Common myeloid progenitor, CD34-positive (primary cell): ENCODE measurements at regions not wholly inside any gene's neighbourhood (a gene's known extent, or its start where the extent isn't known, plus 50 kb on each side); places are given as distances from the start of the nearest gene placed in this dataset.
"Not testable (repeated sequence)": the region's sequence is repeated elsewhere in the genome, so short reads cannot be mapped to it uniquely, and the experiment has no call there.

Experiments
- CTCF ChIA-PET: fragments of 350-600 bp; sonication (Branson Sonifier 250); formaldehyde crosslinking; loops from one replicate; lab custom pipeline; 2021; ENCODE audit warnings: antibody characterized with exemption; lab: Charles Lee
- POLR2A ChIA-PET: fragments of 350-600 bp; sonication (Branson Sonifier 250); formaldehyde crosslinking; loops from one replicate; lab custom pipeline; 2021; ENCODE audit warnings: antibody characterized with exemption; lab: Charles Lee
- DNase-seq, 3 donors: peaks; one replicate each; pipeline versions ENCODE4 v3.0.0 to v3.0.0-alpha.2; 2013
- H3K27ac ChIP-seq, 2 experiments: 1 replicate in 1 of 2; 2 replicates in 1 of 2; pipeline ENCODE4 v1.7.0; 2013; ENCODE audit warnings: inconsistent platforms in 2 of 2, low read length in 2 of 2, mild to moderate bottlenecking in 2 of 2, low read depth in 1 of 2, moderate library complexity in 1 of 2; ENCODE audit not compliant: severe bottlenecking in 2 of 2, insufficient read depth in 1 of 2, poor library complexity in 1 of 2
- H3K27me3 ChIP-seq, 5 experiments: replicated peaks in 2 of 5; 1 replicate in 3 of 5; 2 replicates in 2 of 5; pipeline versions ENCODE4 v1.6.1 to v1.7.0; 2013; ENCODE audit warnings: low read length in 4 of 5, mild to moderate bottlenecking in 2 of 5, moderate library complexity in 2 of 5, inconsistent platforms in 1 of 5; ENCODE audit not compliant: insufficient read depth in 5 of 5, control insufficient read depth in 4 of 5
- H3K36me3 ChIP-seq, 4 experiments: 1 replicate in 2 of 4; 2 replicates in 2 of 4; pipeline versions ENCODE4 v1.6.1 to v1.7.0; 2013; ENCODE audit warnings: low read length in 3 of 4, control low read depth in 1 of 4, mild to moderate bottlenecking in 1 of 4; ENCODE audit not compliant: control insufficient read depth in 4 of 4, insufficient read depth in 4 of 4
- H3K4me1 ChIP-seq, 4 experiments: 1 replicate in 3 of 4; 2 replicates in 1 of 4; pipeline versions ENCODE4 v1.6.1 to v1.7.1; 2013; ENCODE audit warnings: low read length in 3 of 4, mild to moderate bottlenecking in 3 of 4, control low read depth in 1 of 4, inconsistent platforms in 1 of 4, moderate library complexity in 1 of 4; ENCODE audit not compliant: control insufficient read depth in 4 of 4, insufficient read depth in 4 of 4; ENCODE audit errors: control extremely low read depth in 1 of 4
- H3K4me3 ChIP-seq, 7 experiments: 1 replicate in 4 of 7; 2 replicates in 3 of 7; pipeline versions ENCODE4 v1.5.1 to v1.7.0; 2013; ENCODE audit warnings: mild to moderate bottlenecking in 7 of 7, low read length in 6 of 7, moderate library complexity in 6 of 7, inconsistent platforms in 2 of 7, low read depth in 2 of 7, control low read depth in 1 of 7; ENCODE audit not compliant: insufficient read depth in 4 of 7, control insufficient read depth in 1 of 7; ENCODE audit errors: extremely low read depth in 1 of 7
- H3K9me3 ChIP-seq, 5 experiments: 1 replicate in 4 of 5; 2 replicates in 1 of 5; pipeline versions ENCODE4 v1.6.1 to v1.7.1; 2013; ENCODE audit warnings: low read length in 4 of 5, mild to moderate bottlenecking in 2 of 5, inconsistent platforms in 1 of 5, low read depth in 1 of 5, moderate library complexity in 1 of 5; ENCODE audit not compliant: control insufficient read depth in 4 of 5, insufficient read depth in 2 of 5; ENCODE audit errors: control extremely low read depth in 1 of 5
- WGBS: methylation state at CpG from one replicate; pipeline ENCODE4 v1.1.5; 2013; ENCODE audit not compliant: insufficient coverage; 5-methylcytosine and 5-hydroxymethylcytosine counted together

- ChIA-PET CTCF (no interaction called here), POLR2A (no interaction called here)
- Histone ChIP-seq H3K4me3 (no peak overlapping the region), H3K36me3 (no peaks in the 10 kb centered on the region), H3K4me1 (no peaks in the 10 kb centered on the region), H3K27ac (no peak overlapping the region), H3K9me3 (no peaks in the 10 kb centered on the region), H3K27me3 (no peaks in the 10 kb centered on the region)
- DNase-seq: no peak
- WGBS: no CpG with 5 or more reads among the region's 1 CpG
Measured at GRCh38 chr5:126056352-126056751, 366.9 kb upstream of the GRAMD2B start.

- H3K27me3 ChIP-seq: no peaks in the 10 kb centered on the region
- WGBS: 88% methylated on average over 11 of the region's 13 CpGs
- H3K36me3 ChIP-seq: no peaks in the 10 kb centered on the region
- H3K4me3 ChIP-seq: no peak overlapping the region
- ChIA-PET POLR2A (interaction anchor here (0.6 kb wide), 1 partner anchor 355 kb away, joined by 3 read pairs; no protein-coding TSS in a partner anchor), CTCF (no interaction called here)
- H3K9me3 ChIP-seq: no peaks in the 10 kb centered on the region
- H3K4me1 ChIP-seq: no peaks in the 10 kb centered on the region
- no peak overlapping the region for H3K27ac ChIP-seq
- no peak for DNase-seq
Measured at GRCh38 chr5:126056851-126057622, 366.2 kb upstream of the GRAMD2B start.

- H3K27me3 ChIP-seq, H3K9me3 ChIP-seq, H3K4me3 ChIP-seq, DNase-seq, CTCF ChIA-PET, POLR2A ChIA-PET, H3K27ac ChIP-seq, H3K4me1 ChIP-seq, H3K36me3 ChIP-seq: not testable (repeated sequence)
- WGBS: 100% methylated on average over 2 of the region's 5 CpGs
Measured at GRCh38 chr5:126058392-126058791, 364.8 kb upstream of the GRAMD2B start.

GRCh38 chr5:126062398-126063221 lies 360.6 kb upstream of the GRAMD2B start:
- no peak for DNase-seq
- 38% methylated on average over 1 of the region's 1 CpG for WGBS
- no peak overlapping the region for H3K4me3 ChIP-seq
- H3K9me3 ChIP-seq: no peaks in the 10 kb centered on the region
- ChIA-PET POLR2A (no interaction called here), CTCF (no interaction called here)
- no peaks in the 10 kb centered on the region for H3K36me3 ChIP-seq
- peaks cover 0 to 2% (median 0%) of the 10 kb centered on the region in 5 experiments for H3K27me3 ChIP-seq
- no peak overlapping the region for H3K27ac ChIP-seq
- peaks cover 0 to 4% (median 0%) of the 10 kb centered on the region in 4 experiments for H3K4me1 ChIP-seq

- ChIA-PET POLR2A (no interaction called here), CTCF (no interaction called here)
- WGBS: 100% methylated on average over 3 of the region's 3 CpGs
- Histone ChIP-seq H3K9me3 (no peaks in the 10 kb centered on the region), H3K27me3 (peaks cover 0 to 2% (median 0%) of the 10 kb centered on the region in 5 experiments), H3K36me3 (no peaks in the 10 kb centered on the region), H3K27ac (no peak overlapping the region), H3K4me3 (no peak overlapping the region), H3K4me1 (peaks cover 0 to 4% (median 0%) of the 10 kb centered on the region in 4 experiments)
- no peak for DNase-seq
Measured at GRCh38 chr5:126065061-126065460, 358.1 kb upstream of the GRAMD2B start.

- Histone ChIP-seq H3K4me3 (no peak overlapping the region), H3K36me3 (no peaks in the 10 kb centered on the region), H3K27ac (no peak overlapping the region), H3K27me3 (peaks cover 0 to 2% (median 0%) of the 10 kb centered on the region in 5 experiments), H3K9me3 (no peaks in the 10 kb centered on the region), H3K4me1 (peaks cover 0 to 4% (median 0%) of the 10 kb centered on the region in 4 experiments)
- WGBS: 92% methylated on average over 2 of the region's 4 CpGs
- DNase-seq: peak in 2 of 3 donors; percentile 5 to 9
- CTCF ChIA-PET: no interaction called here
- POLR2A ChIA-PET: no interaction called here
Measured at GRCh38 chr5:126066836-126067235, 356.4 kb upstream of the GRAMD2B start.

GRCh38 chr5:126067404-126067803 lies 355.8 kb upstream of the GRAMD2B start:
- peaks cover 0 to 2% (median 0%) of the 10 kb centered on the region in 5 experiments for H3K27me3 ChIP-seq
- CTCF ChIA-PET: no interaction called here
- H3K36me3 ChIP-seq: no peaks in the 10 kb centered on the region
- no peak for DNase-seq
- POLR2A ChIA-PET: no interaction called here
- peaks cover 0 to 4% (median 0%) of the 10 kb centered on the region in 4 experiments for H3K4me1 ChIP-seq
- no peak overlapping the region for H3K27ac ChIP-seq
- WGBS: no CpG with 5 or more reads among the region's 2 CpGs
- H3K9me3 ChIP-seq: no peaks in the 10 kb centered on the region
- H3K4me3 ChIP-seq: no peak overlapping the region
